ENCODE measurements at regions not wholly inside any gene's neighbourhood (a gene's known extent, or its start where the extent isn't known, plus 50 kb on each side); places are given as distances from the start of the nearest gene placed in this dataset.

DNA sequence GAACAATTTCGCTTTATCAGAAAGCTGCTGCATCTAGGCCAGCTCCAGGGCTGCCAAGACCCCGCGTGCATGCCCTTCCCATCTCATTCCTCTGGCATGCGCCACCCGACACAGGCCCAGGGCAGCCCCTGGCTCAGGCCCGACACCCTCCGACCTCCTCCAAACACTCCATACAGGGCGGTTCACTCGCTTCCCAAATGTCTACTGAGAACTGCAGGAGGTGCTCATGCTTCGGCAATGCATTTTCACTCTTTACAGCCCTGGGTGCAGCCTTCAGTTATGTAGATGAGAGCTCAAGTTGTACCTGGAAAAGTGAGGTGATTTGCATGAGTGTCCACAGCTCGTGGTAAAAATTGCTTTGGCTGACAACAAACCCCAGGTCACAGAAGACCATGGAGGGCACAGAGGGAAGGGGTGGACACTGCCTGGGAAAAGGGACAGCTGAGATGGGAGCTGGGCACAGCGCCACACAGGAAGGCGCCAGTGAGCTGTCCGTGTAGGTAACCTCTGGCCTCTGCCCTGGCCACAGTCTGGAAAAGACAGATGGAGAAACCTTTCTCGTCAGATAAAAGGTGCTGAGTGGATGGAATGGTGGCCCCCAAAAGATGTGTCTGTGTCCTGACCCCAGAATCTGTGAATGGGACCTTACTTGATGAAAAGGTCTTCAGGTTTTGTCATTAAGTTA is 1351.9 kb downstream of the BRD1 start (continued):
- TF ChIP-seq, protein P1, sequence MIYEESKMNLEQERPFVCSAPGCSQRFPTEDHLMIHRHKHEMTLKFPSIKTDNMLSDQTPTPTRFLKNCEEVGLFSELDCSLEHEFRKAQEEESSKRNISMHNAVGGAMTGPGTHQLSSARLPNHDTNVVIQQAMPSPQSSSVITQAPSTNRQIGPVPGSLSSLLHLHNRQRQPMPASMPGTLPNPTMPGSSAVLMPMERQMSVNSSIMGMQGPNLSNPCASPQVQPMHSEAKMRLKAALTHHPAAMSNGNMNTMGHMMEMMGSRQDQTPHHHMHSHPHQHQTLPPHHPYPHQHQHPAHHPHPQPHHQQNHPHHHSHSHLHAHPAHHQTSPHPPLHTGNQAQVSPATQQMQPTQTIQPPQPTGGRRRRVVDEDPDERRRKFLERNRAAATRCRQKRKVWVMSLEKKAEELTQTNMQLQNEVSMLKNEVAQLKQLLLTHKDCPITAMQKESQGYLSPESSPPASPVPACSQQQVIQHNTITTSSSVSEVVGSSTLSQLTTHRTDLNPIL (CRISPR knock-in tag; IDR thresholded peaks at IDR 0.05; ENCODE audit: low read depth), result no peak
- TF ChIP-seq POU6F1 (CRISPR knock-in tag; IDR thresholded peaks at IDR 0.05; ENCODE audit: borderline replicate concordance, low read depth), result no peak
- TF ChIP-seq, protein P2, sequence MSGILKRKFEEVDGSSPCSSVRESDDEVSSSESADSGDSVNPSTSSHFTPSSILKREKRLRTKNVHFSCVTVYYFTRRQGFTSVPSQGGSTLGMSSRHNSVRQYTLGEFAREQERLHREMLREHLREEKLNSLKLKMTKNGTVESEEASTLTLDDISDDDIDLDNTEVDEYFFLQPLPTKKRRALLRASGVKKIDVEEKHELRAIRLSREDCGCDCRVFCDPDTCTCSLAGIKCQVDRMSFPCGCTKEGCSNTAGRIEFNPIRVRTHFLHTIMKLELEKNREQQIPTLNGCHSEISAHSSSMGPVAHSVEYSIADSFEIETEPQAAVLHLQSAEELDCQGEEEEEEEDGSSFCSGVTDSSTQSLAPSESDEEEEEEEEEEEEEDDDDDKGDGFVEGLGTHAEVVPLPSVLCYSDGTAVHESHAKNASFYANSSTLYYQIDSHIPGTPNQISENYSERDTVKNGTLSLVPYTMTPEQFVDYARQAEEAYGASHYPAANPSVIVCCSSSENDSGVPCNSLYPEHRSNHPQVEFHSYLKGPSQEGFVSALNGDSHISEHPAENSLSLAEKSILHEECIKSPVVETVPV (CRISPR knock-in tag; IDR thresholded peaks at IDR 0.05), result no peak
- no peak for TF ChIP-seq BACH2 (CRISPR knock-in tag; IDR thresholded peaks at IDR 0.05; ENCODE audit: borderline replicate concordance)
- no peak for TF ChIP-seq ZNF70 (CRISPR knock-in tag; IDR thresholded peaks at IDR 0.05)
- no peak for TF ChIP-seq TCF4 (CRISPR knock-in tag; IDR thresholded peaks at IDR 0.05; ENCODE audit: borderline replicate concordance)

- no peak for ATAC-seq
- TF ChIP-seq ZNF565 (CRISPR knock-in tag; conservative IDR thresholded peaks at IDR 0.05; ENCODE audit: low read depth) (no peak), ZC3H10 (CRISPR knock-in tag; IDR thresholded peaks at IDR 0.05) (no peak), ARNTL (CRISPR knock-in tag; IDR thresholded peaks at IDR 0.05; ENCODE audit: borderline replicate concordance, low read depth) (no peak), ESRRG (CRISPR knock-in tag; IDR thresholded peaks at IDR 0.05) (no peak), ZFP30 (CRISPR knock-in tag; IDR thresholded peaks at IDR 0.05) (no peak), POU6F1 (CRISPR knock-in tag; IDR thresholded peaks at IDR 0.05; ENCODE audit: borderline replicate concordance, low read depth) (no peak), OSR1 (CRISPR knock-in tag; IDR thresholded peaks at IDR 0.05) (no peak), BACH2 (CRISPR knock-in tag; IDR thresholded peaks at IDR 0.05; ENCODE audit: borderline replicate concordance) (no peak), ZNF8 (CRISPR knock-in tag; IDR thresholded peaks at IDR 0.05) (no peak), ISL1 (CRISPR knock-in tag; IDR thresholded peaks at IDR 0.05) (no peak), TSHZ2 (CRISPR knock-in tag; IDR thresholded peaks at IDR 0.05) (no peak), SNAI2 (CRISPR knock-in tag; IDR thresholded peaks at IDR 0.05) (no peak), TOX (CRISPR knock-in tag; IDR thresholded peaks at IDR 0.05; ENCODE audit: borderline replicate concordance) (no peak)
- TF ChIP-seq, protein P2 (CRISPR knock-in tag; IDR thresholded peaks at IDR 0.05), result no peak
- TF ChIP-seq, protein P1 (CRISPR knock-in tag; IDR thresholded peaks at IDR 0.05; ENCODE audit: low read depth), result no peak
Observed at GRCh38 chr22:48474881-48475280, 1352.8 kb downstream of the BRD1 start.

All from SK-N-SH treated with all-trans-retinoic acid at 6 μM for 48 hours (cell line).